Neural progenitor cell (in vitro differentiated cells): ENCODE measurements at regions not wholly inside any gene's neighbourhood (a gene's known extent, or its start where the extent isn't known, plus 50 kb on each side); places are given as distances from the start of the nearest gene placed in this dataset.

Source experiments
- DNase-seq: peaks from one replicate; pipeline ENCODE4 v3.0.0-alpha.2; 2016; ENCODE audit warnings: low spot score
- H2AFZ ChIP-seq: fragments of 200-600 bp; sonication (generic); replicated peaks from 2 replicates; pipeline ENCODE4 v1.6.1; 2016; ENCODE audit warnings: antibody characterized with exemption
- H3F3A ChIP-seq: fragments of 200-600 bp; sonication (generic); 2 replicates; pipeline ENCODE4 v1.6.1; 2016; ENCODE audit warnings: antibody characterized with exemption, low read depth
- H3K27ac ChIP-seq: fragments of 200-600 bp; sonication (generic); 2 replicates; pipeline ENCODE4 v1.5.1; 2016; ENCODE audit warnings: mild to moderate bottlenecking
- H3K27me3 ChIP-seq: fragments of 200-600 bp; sonication (generic); 2 replicates; pipeline ENCODE4 v1.6.1; 2016; ENCODE audit warnings: mild to moderate bottlenecking, moderate library complexity
- H3K36me3 ChIP-seq: fragments of 200-600 bp; sonication (generic); 2 replicates; pipeline ENCODE4 v1.5.1; 2016
- H3K4me1 ChIP-seq: fragments of 200-600 bp; sonication (generic); 2 replicates; pipeline ENCODE4 v1.6.1; 2016; ENCODE audit warnings: mixed run types
- H3K4me2 ChIP-seq: fragments of 200-600 bp; sonication (generic); 2 replicates; pipeline ENCODE4 v1.6.1; 2016
- H3K4me3 ChIP-seq: fragments of 200-600 bp; sonication (generic); 2 replicates; pipeline ENCODE4 v1.5.1; 2016
- H3K79me2 ChIP-seq: fragments of 200-600 bp; sonication (generic); 2 replicates; pipeline ENCODE4 v1.6.1; 2016; ENCODE audit warnings: low read depth
- H3K9ac ChIP-seq: fragments of 200-600 bp; sonication (generic); 2 replicates; pipeline ENCODE4 v1.6.1; 2016
- H3K9me3 ChIP-seq: fragments of 200-600 bp; sonication (generic); 2 replicates; pipeline ENCODE4 v1.5.1; 2016; ENCODE audit warnings: low read depth
- H4K20me1 ChIP-seq: fragments of 200-600 bp; sonication (generic); 2 replicates; pipeline ENCODE4 v1.6.1; 2016; ENCODE audit warnings: low read depth
- H3K27ac Mint-ChIP-seq: 3 replicates; pipeline ENCODE4 v1.8.0; 2021; ENCODE audit warnings: mixed read lengths
- H3K27me3 Mint-ChIP-seq: 2 replicates; pipeline ENCODE4 v1.8.0; 2022; ENCODE audit warnings: low read depth, mild to moderate bottlenecking, inconsistent platforms, moderate library complexity, mixed read lengths; ENCODE audit not compliant: insufficient read depth
- H3K36me3 Mint-ChIP-seq: 3 replicates; pipeline ENCODE4 v1.8.0; 2021; ENCODE audit warnings: mixed read lengths
- H3K4me1 Mint-ChIP-seq: 3 replicates; pipeline ENCODE4 v1.8.0; 2021; ENCODE audit warnings: mixed read lengths
- H3K4me3 Mint-ChIP-seq: 3 replicates; pipeline ENCODE4 v1.8.0; 2021; ENCODE audit warnings: mild to moderate bottlenecking, moderate library complexity, mixed read lengths
- H3K9me3 Mint-ChIP-seq: 3 replicates; pipeline ENCODE4 v1.8.0; 2020; ENCODE audit warnings: mixed read lengths
- CTCF ChIP-seq: fragments of 200-600 bp; sonication (generic); IDR thresholded peaks from 2 replicates; pipeline ENCODE4 v1.5.1; 2017; ENCODE audit warnings: antibody characterized with exemption, mild to moderate bottlenecking
- EZH2 ChIP-seq: fragments of 200-600 bp; sonication (generic); IDR thresholded peaks from 2 replicates; pipeline ENCODE4 v1.6.1; 2017; ENCODE audit warnings: antibody characterized with exemption, mild to moderate bottlenecking, moderate library complexity
- EZH2phosphoT487 ChIP-seq: fragments of 200-600 bp; sonication (generic); IDR thresholded peaks from 2 replicates; pipeline ENCODE4 v1.6.1; 2017; ENCODE audit warnings: antibody characterized with exemption

GRCh38 chr3:13252207-13252606, 167.9 kb downstream of the NUP210 start:
- Mint-ChIP-seq H3K27me3 (peaks cover 7% of the 10 kb centered on the region), H3K4me1 (peaks cover 51% of the 10 kb centered on the region), H3K9me3 (no peaks in the 10 kb centered on the region)

GRCh38 chr3:13251166-13251903, 168.8 kb downstream of the NUP210 start:
- H3K9me3 Mint-ChIP-seq = no peaks in the 10 kb centered on the region
- no peak overlapping the region for H3K27ac ChIP-seq

More at GRCh38 chr3:13252207-13252606, 167.9 kb downstream of the NUP210 start:
- H3K4me2 ChIP-seq = no peak overlapping the region
- peak overlapping the region; percentile 11 for H3K27ac Mint-ChIP-seq
- no peaks in the 10 kb centered on the region for H4K20me1 ChIP-seq
- no peak overlapping the region for H3K27ac ChIP-seq
- H3F3A ChIP-seq = no peaks in the 10 kb centered on the region
- no peak overlapping the region for H3K4me3 ChIP-seq
- no peak for DNase-seq
- H3K36me3 Mint-ChIP-seq = no peaks in the 10 kb centered on the region
- H3K36me3 ChIP-seq = no peaks in the 10 kb centered on the region
- H3K4me1 ChIP-seq = peaks cover 21% of the 10 kb centered on the region
- H3K4me3 Mint-ChIP-seq = no peak overlapping the region
- H3K9me3 ChIP-seq = no peaks in the 10 kb centered on the region
- TF ChIP-seq CTCF (no peak), EZH2 (no peak), EZH2phosphoT487 (no peak)
- H3K27me3 ChIP-seq = no peaks in the 10 kb centered on the region
- H3K79me2 ChIP-seq = no peaks in the 10 kb centered on the region
- H3K9ac ChIP-seq = no peak overlapping the region
- H2AFZ ChIP-seq = no peak overlapping the region

GRCh38 chr3:13249664-13250390, 170.3 kb downstream of the NUP210 start:
- H3K4me2 ChIP-seq = no peak overlapping the region
- H2AFZ ChIP-seq = no peak overlapping the region
- Mint-ChIP-seq H3K9me3 (no peaks in the 10 kb centered on the region), H3K27ac (peak overlapping the region; percentile 93), H3K4me1 (peaks cover 48% of the 10 kb centered on the region), H3K27me3 (peaks cover 7% of the 10 kb centered on the region), H3K36me3 (no peaks in the 10 kb centered on the region), H3K4me3 (no peak overlapping the region)
- DNase-seq = no peak
- no peaks in the 10 kb centered on the region for H3K9me3 ChIP-seq
- no peaks in the 10 kb centered on the region for H3K79me2 ChIP-seq
- H3K27ac ChIP-seq = no peak overlapping the region
- H3K4me3 ChIP-seq = no peak overlapping the region
- peaks cover 17% of the 10 kb centered on the region for H3K4me1 ChIP-seq
- H3F3A ChIP-seq = no peaks in the 10 kb centered on the region
- no peaks in the 10 kb centered on the region for H3K36me3 ChIP-seq
- no peak for TF ChIP-seq EZH2
- TF ChIP-seq CTCF = no peak
- no peak for TF ChIP-seq EZH2phosphoT487
- H3K9ac ChIP-seq = no peak overlapping the region
- H3K27me3 ChIP-seq = no peaks in the 10 kb centered on the region
- no peaks in the 10 kb centered on the region for H4K20me1 ChIP-seq

More at GRCh38 chr3:13251166-13251903, 168.8 kb downstream of the NUP210 start:
- DNase-seq = no peak
- TF ChIP-seq CTCF (no peak), EZH2 (no peak), EZH2phosphoT487 (no peak)
- Mint-ChIP-seq H3K27ac (peak overlapping the region; percentile 8), H3K4me3 (no peak overlapping the region), H3K4me1 (peaks cover 45% of the 10 kb centered on the region), H3K36me3 (no peaks in the 10 kb centered on the region), H3K27me3 (peaks cover 7% of the 10 kb centered on the region)
- Histone ChIP-seq H3K4me1 (peaks cover 21% of the 10 kb centered on the region), H3K79me2 (no peaks in the 10 kb centered on the region), H3F3A (no peaks in the 10 kb centered on the region), H2AFZ (no peak overlapping the region), H3K4me3 (no peak overlapping the region), H3K36me3 (no peaks in the 10 kb centered on the region), H3K9ac (no peak overlapping the region), H3K27me3 (no peaks in the 10 kb centered on the region), H4K20me1 (no peaks in the 10 kb centered on the region), H3K4me2 (no peak overlapping the region), H3K9me3 (no peaks in the 10 kb centered on the region)
